ENCODE measurements at regions not wholly inside any gene's neighbourhood (a gene's known extent, or its start where the extent isn't known, plus 50 kb on each side); places are given as distances from the start of the nearest gene placed in this dataset.

DNA sequence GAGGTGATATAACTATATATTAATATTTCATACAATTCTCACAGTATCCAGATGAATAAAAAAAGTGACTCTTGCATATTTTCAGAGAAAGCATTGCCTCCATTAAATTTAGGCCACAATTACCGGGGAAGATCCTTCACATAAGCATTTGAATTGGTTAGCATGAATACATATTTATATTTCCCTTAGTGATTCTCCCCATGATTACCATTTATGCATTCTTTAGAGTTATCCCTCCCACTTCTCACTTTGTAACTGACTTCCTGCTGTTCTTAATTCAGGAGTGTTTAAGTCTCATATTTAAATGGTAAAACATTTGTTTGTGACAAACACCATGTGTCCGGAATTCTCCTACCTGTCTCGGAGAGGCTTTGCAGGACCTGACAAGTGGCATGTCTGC is 523.4 kb downstream of the CCDC85A start:
- H3K27me3 ChIP-seq (ENCODE audit: low read length): no peaks in the 10 kb centered on the region
- H2AFZ ChIP-seq (ENCODE audit: low read length): no peak overlapping the region
- no peak overlapping the region for H3K4me2 ChIP-seq (ENCODE audit: low read length)
- H3K9me2 ChIP-seq (replicated peaks; ENCODE audit: low read length): no peaks in the 10 kb centered on the region
- no peak for ATAC-seq
- H4K20me1 ChIP-seq (ENCODE audit: low read length): no peaks in the 10 kb centered on the region
- H3F3A ChIP-seq (ENCODE audit: low read length, unreplicated experiment): no peaks in the 10 kb centered on the region
- no peak overlapping the region for H3K27ac ChIP-seq (ENCODE audit: low read length)
- H3K36me3 ChIP-seq (ENCODE audit: low read depth, low read length): no peaks in the 10 kb centered on the region
- DNase-seq: no peak
- H3K4me3 ChIP-seq (ENCODE audit: low read length): no peak overlapping the region
- no peaks in the 10 kb centered on the region for H3K9me3 ChIP-seq (ENCODE audit: low read length)
- no peaks in the 10 kb centered on the region for H3K4me1 ChIP-seq (ENCODE audit: insufficient read depth, low read length)
- ChIA-PET CTCF (no interaction called here), POLR2A (ENCODE audit: unreplicated experiment) (no interaction called here)
- intact Hi-C loops (cut with micrococcal nuclease): no loop called here
- H3K9ac ChIP-seq (ENCODE audit: low read length): no peak overlapping the region
- BruUV-seq (replicated peaks): no TSS peak
- TF ChIP-seq, protein P1, sequence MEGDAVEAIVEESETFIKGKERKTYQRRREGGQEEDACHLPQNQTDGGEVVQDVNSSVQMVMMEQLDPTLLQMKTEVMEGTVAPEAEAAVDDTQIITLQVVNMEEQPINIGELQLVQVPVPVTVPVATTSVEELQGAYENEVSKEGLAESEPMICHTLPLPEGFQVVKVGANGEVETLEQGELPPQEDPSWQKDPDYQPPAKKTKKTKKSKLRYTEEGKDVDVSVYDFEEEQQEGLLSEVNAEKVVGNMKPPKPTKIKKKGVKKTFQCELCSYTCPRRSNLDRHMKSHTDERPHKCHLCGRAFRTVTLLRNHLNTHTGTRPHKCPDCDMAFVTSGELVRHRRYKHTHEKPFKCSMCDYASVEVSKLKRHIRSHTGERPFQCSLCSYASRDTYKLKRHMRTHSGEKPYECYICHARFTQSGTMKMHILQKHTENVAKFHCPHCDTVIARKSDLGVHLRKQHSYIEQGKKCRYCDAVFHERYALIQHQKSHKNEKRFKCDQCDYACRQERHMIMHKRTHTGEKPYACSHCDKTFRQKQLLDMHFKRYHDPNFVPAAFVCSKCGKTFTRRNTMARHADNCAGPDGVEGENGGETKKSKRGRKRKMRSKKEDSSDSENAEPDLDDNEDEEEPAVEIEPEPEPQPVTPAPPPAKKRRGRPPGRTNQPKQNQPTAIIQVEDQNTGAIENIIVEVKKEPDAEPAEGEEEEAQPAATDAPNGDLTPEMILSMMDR (conservative IDR thresholded peaks at IDR 0.05; ENCODE audit: low read depth, low read length): no peak
- TF ChIP-seq EZH2phosphoT487 (IDR thresholded peaks at IDR 0.05; ENCODE audit: borderline replicate concordance, low read length): no peak
- no peak for TF ChIP-seq EZH2 (IDR thresholded peaks at IDR 0.05; ENCODE audit: low read length, unreplicated experiment)
- no peaks in the 10 kb centered on the region for H3K79me2 ChIP-seq (ENCODE audit: low read length)

DNA sequence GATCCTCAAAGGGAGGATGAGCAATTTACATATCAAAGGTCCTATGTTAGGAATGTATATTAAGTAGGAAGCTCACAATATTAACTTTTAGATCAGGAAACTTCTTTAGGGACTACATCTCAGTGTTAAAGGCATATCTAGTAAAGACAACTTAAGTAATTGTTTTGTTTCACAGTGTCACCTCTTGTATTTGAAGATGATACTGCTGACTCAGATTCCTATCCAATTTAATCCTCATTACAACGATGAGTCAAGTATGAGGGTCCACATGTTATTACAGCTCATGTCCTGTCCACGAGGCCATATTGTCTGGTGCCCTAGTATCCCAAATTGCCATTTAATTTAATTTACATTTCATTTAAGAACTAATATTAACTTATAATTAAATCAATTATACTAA is 523.9 kb downstream of the CCDC85A start:
- ATAC-seq: no peak
- Histone ChIP-seq H3K79me2 (ENCODE audit: low read length) (no peaks in the 10 kb centered on the region), H3K9ac (ENCODE audit: low read length) (no peak overlapping the region), H3K4me3 (ENCODE audit: low read length) (no peak overlapping the region), H3K9me3 (ENCODE audit: low read length) (no peaks in the 10 kb centered on the region), H3K36me3 (ENCODE audit: low read depth, low read length) (no peaks in the 10 kb centered on the region), H2AFZ (ENCODE audit: low read length) (no peak overlapping the region), H3F3A (ENCODE audit: low read length, unreplicated experiment) (no peaks in the 10 kb centered on the region), H3K4me2 (ENCODE audit: low read length) (no peak overlapping the region), H3K4me1 (ENCODE audit: insufficient read depth, low read length) (no peaks in the 10 kb centered on the region), H3K9me2 (replicated peaks; ENCODE audit: low read length) (no peaks in the 10 kb centered on the region), H3K27me3 (ENCODE audit: low read length) (no peaks in the 10 kb centered on the region), H4K20me1 (ENCODE audit: low read length) (no peaks in the 10 kb centered on the region), H3K27ac (ENCODE audit: low read length) (no peak overlapping the region)
- ChIA-PET POLR2A (ENCODE audit: unreplicated experiment) (no interaction called here), CTCF (no interaction called here)
- no TSS peak for BruUV-seq (replicated peaks)
- TF ChIP-seq, protein P1 (conservative IDR thresholded peaks at IDR 0.05; ENCODE audit: low read depth, low read length): no peak
- TF ChIP-seq EZH2 (IDR thresholded peaks at IDR 0.05; ENCODE audit: low read length, unreplicated experiment) (no peak), EZH2phosphoT487 (IDR thresholded peaks at IDR 0.05; ENCODE audit: borderline replicate concordance, low read length) (no peak)
- DNase-seq: no peak
- intact Hi-C loops (cut with micrococcal nuclease): no loop called here

DNA sequence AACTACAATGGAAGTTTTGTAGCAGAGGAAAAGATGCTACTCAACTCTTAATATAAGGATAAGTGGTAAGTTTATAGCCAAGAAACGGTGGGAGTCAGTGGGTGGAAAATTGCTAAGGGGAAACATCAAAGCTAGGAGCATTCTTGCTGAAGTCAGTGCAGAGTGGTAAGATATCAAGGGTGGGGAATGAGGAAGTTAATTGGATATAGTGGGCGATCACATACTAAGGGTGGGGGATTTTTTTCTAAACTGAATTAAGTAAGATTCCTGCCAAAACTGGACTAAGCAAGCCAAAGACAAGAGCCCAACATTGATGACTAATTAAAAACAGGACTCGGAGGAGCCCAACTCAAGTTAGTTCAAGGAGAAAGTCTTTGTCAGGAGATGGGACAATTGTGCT is 525.4 kb downstream of the CCDC85A start:
- H3K36me3 ChIP-seq (ENCODE audit: low read depth, low read length): no peaks in the 10 kb centered on the region
- no peaks in the 10 kb centered on the region for H3K79me2 ChIP-seq (ENCODE audit: low read length)
- no TSS peak for BruUV-seq (replicated peaks)
- no peaks in the 10 kb centered on the region for H3F3A ChIP-seq (ENCODE audit: low read length, unreplicated experiment)
- H3K27ac ChIP-seq (ENCODE audit: low read length): no peak overlapping the region
- no peaks in the 10 kb centered on the region for H3K9me2 ChIP-seq (replicated peaks; ENCODE audit: low read length)
- no peak for TF ChIP-seq EZH2 (IDR thresholded peaks at IDR 0.05; ENCODE audit: low read length, unreplicated experiment)
- TF ChIP-seq, protein P1 (conservative IDR thresholded peaks at IDR 0.05; ENCODE audit: low read depth, low read length): no peak
- no peak for TF ChIP-seq EZH2phosphoT487 (IDR thresholded peaks at IDR 0.05; ENCODE audit: borderline replicate concordance, low read length)
- no peak overlapping the region for H3K4me3 ChIP-seq (ENCODE audit: low read length)
- H3K9me3 ChIP-seq (ENCODE audit: low read length): no peaks in the 10 kb centered on the region
- POLR2A ChIA-PET (ENCODE audit: unreplicated experiment): no interaction called here
- DNase-seq (no peak), ATAC-seq (no peak)
- no peaks in the 10 kb centered on the region for H3K4me1 ChIP-seq (ENCODE audit: insufficient read depth, low read length)
- H3K9ac ChIP-seq (ENCODE audit: low read length): no peak overlapping the region
- H4K20me1 ChIP-seq (ENCODE audit: low read length): no peaks in the 10 kb centered on the region
- CTCF ChIA-PET: no interaction called here
- intact Hi-C loops (cut with micrococcal nuclease): no loop called here
- H3K27me3 ChIP-seq (ENCODE audit: low read length): no peaks in the 10 kb centered on the region
- no peak overlapping the region for H2AFZ ChIP-seq (ENCODE audit: low read length)
- no peak overlapping the region for H3K4me2 ChIP-seq (ENCODE audit: low read length)
